Stomach (tissue), 8 donors: ENCODE measurements at regions not wholly inside any gene's neighbourhood (a gene's known extent, or its start where the extent isn't known, plus 50 kb on each side); places are given as distances from the start of the nearest gene placed in this dataset.

Experiments used
- DNase-seq, 2 donors: peaks; one replicate each; pipeline versions ENCODE4 v3.0.0 to v3.0.0-alpha.2; 2013 to 2019
- H3K27ac ChIP-seq, 5 donors: fragments of 200-600 bp in 4 of 5; sonication (generic) in 4 of 5; one replicate each; pipeline ENCODE4 v1.5.1; 2013 to 2019; ENCODE audit warnings: mild to moderate bottlenecking in 1 of 5, moderate library complexity in 1 of 5
- H3K27me3 ChIP-seq, 3 donors: fragments of 200-600 bp; sonication (generic); one replicate each; pipeline ENCODE4 v1.5.1; 2017 to 2019; ENCODE audit warnings: mixed run types in 1 of 3
- H3K36me3 ChIP-seq, 4 donors: fragments of 200-600 bp; sonication (generic); 1 replicate in 3 of 4; 2 replicates in 1 of 4; pipeline ENCODE4 v1.5.1; 2016 to 2019
- H3K4me1 ChIP-seq, 4 donors: fragments of 200-600 bp; sonication (generic); one replicate each; pipeline ENCODE4 v1.5.1; 2016 to 2019
- H3K4me3 ChIP-seq, 4 donors: fragments of 200-600 bp; sonication (generic) in 3 of 4; one replicate each; pipeline ENCODE4 v1.5.1; 2016 to 2019; ENCODE audit warnings: mild to moderate bottlenecking in 1 of 4
- H3K9me3 ChIP-seq, 4 donors: fragments of 200-600 bp; sonication (generic); one replicate each; pipeline ENCODE4 v1.5.1; 2016 to 2019
- EP300 ChIP-seq: sonication (generic); formaldehyde crosslinking; IDR thresholded peaks from one replicate; pipeline ENCODE4 v1.6.1; 2017; ENCODE audit warnings: antibody characterized with exemption
- POLR2A ChIP-seq, 4 donors: fragments of 450-650 bp; IDR thresholded peaks; one replicate each; pipeline ENCODE4 v1.6.1; 2016; ENCODE audit warnings: antibody characterized with exemption in 4 of 4, control low read depth in 2 of 4, mild to moderate bottlenecking in 1 of 4, moderate library complexity in 1 of 4
- POLR2AphosphoS5 ChIP-seq, 3 donors: sonication (generic); formaldehyde crosslinking; IDR thresholded peaks; one replicate each; pipeline ENCODE4 v1.6.1; 2016; ENCODE audit warnings: antibody characterized with exemption in 3 of 3
- WGBS, 5 donors: extraction: QIAGEN DNeasy Blood & Tissue Kit in 3 of 5; methylation state at CpG; one replicate each; pipeline versions ENCODE4 v1.1.5 to v1.1.7; 2013 to 2018; 5-methylcytosine and 5-hydroxymethylcytosine counted together
- intact Hi-C: fragments of 100-400 bp; cut with DNase I; formaldehyde crosslinking; loops from one replicate; pipeline ENCODE4 v1.15.1; 2023; ENCODE audit warnings: low total_unique reads
- TF ChIP-seq, protein P1 (sequence below), 7 experiments: fragments of 450-650 bp in 4 of 7; fragments of 200-600 bp in 3 of 7; sonication (generic) in 3 of 7; IDR thresholded peaks; one replicate each; pipeline ENCODE4 v1.5.1; 2016 to 2019; ENCODE audit warnings: antibody characterized with exemption in 7 of 7, control low read depth in 2 of 7, mild to moderate bottlenecking in 1 of 7
- donor health status: healthy with polysubstance abuse.
- donor health status: Bipolar disorder and iron deficiency.
- donor health status: healthy.

GRCh38 chr1:59007820-59008598, 224.2 kb upstream of the JUN start:
- Histone ChIP-seq H3K4me3 (no peak overlapping the region), H3K27me3 (no peaks in the 10 kb centered on the region), H3K36me3 (no peaks in the 10 kb centered on the region), H3K9me3 (no peaks in the 10 kb centered on the region), H3K27ac (no peak overlapping the region), H3K4me1 (peaks cover 4 to 19% (median 8%) of the 10 kb centered on the region in 4 donors)
- WGBS, 5 donors = 63 to 78% (median 74%) methylated on average over 8 of the region's 8 CpGs
- intact Hi-C loops = no loop called here
- TF ChIP-seq EP300 (no peak), POLR2AphosphoS5 (IDR thresholded peaks at IDR 0.05) (no peak), POLR2A (IDR thresholded peaks at IDR 0.05) (no peak)
- TF ChIP-seq, protein P1, sequence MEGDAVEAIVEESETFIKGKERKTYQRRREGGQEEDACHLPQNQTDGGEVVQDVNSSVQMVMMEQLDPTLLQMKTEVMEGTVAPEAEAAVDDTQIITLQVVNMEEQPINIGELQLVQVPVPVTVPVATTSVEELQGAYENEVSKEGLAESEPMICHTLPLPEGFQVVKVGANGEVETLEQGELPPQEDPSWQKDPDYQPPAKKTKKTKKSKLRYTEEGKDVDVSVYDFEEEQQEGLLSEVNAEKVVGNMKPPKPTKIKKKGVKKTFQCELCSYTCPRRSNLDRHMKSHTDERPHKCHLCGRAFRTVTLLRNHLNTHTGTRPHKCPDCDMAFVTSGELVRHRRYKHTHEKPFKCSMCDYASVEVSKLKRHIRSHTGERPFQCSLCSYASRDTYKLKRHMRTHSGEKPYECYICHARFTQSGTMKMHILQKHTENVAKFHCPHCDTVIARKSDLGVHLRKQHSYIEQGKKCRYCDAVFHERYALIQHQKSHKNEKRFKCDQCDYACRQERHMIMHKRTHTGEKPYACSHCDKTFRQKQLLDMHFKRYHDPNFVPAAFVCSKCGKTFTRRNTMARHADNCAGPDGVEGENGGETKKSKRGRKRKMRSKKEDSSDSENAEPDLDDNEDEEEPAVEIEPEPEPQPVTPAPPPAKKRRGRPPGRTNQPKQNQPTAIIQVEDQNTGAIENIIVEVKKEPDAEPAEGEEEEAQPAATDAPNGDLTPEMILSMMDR (IDR thresholded peaks at IDR 0.05) = no peak
- DNase-seq = peak in 1 of 2 donors; percentile 59

GRCh38 chr1:59008599-59009347, 224.9 kb upstream of the JUN start:
- 88 to 92% (median 90%) methylated on average over 8 of the region's 8 CpGs for WGBS, 5 donors
- no peaks in the 10 kb centered on the region for H3K9me3 ChIP-seq
- TF ChIP-seq POLR2AphosphoS5 (IDR thresholded peaks at IDR 0.05) = no peak
- TF ChIP-seq, protein P1 (IDR thresholded peaks at IDR 0.05) = no peak
- intact Hi-C loops = no loop called here
- H3K36me3 ChIP-seq = no peaks in the 10 kb centered on the region
- H3K4me3 ChIP-seq = no peak overlapping the region
- DNase-seq = no peak
- H3K27ac ChIP-seq = no peak overlapping the region
- H3K4me1 ChIP-seq = peaks cover 10 to 27% (median 16%) of the 10 kb centered on the region in 4 donors
- H3K27me3 ChIP-seq = no peaks in the 10 kb centered on the region

GRCh38 chr1:59011663-59012062, 227.8 kb upstream of the JUN start:
- intact Hi-C loops = no loop called here
- 89 to 97% (median 92%) methylated on average over 3 of the region's 3 CpGs for WGBS, 5 donors
- no peak for TF ChIP-seq POLR2A (IDR thresholded peaks at IDR 0.05)
- Histone ChIP-seq H3K9me3 (no peaks in the 10 kb centered on the region), H3K4me3 (no peak overlapping the region), H3K27me3 (no peaks in the 10 kb centered on the region), H3K27ac (no peak overlapping the region), H3K36me3 (no peaks in the 10 kb centered on the region), H3K4me1 (peaks cover 14 to 41% (median 27%) of the 10 kb centered on the region in 4 donors)
- no peak for DNase-seq

- WGBS, 5 donors = 90 to 97% (median 95%) methylated on average over 3 of the region's 3 CpGs
- H3K4me3 ChIP-seq = no peak overlapping the region
- H3K27me3 ChIP-seq = no peaks in the 10 kb centered on the region
- no peak for DNase-seq
- H3K27ac ChIP-seq = peak overlapping the region in 3 of 5 donors; percentile 81 to 89 (median 88)
- peaks cover 14 to 40% (median 27%) of the 10 kb centered on the region in 4 donors for H3K4me1 ChIP-seq
- intact Hi-C loops = no loop called here
- TF ChIP-seq, protein P1 (IDR thresholded peaks at IDR 0.05) = no peak
- TF ChIP-seq EP300 = no peak
- no peak for TF ChIP-seq POLR2A (IDR thresholded peaks at IDR 0.05)
- TF ChIP-seq POLR2AphosphoS5 (IDR thresholded peaks at IDR 0.05) = no peak
- no peaks in the 10 kb centered on the region for H3K36me3 ChIP-seq
- H3K9me3 ChIP-seq = no peaks in the 10 kb centered on the region
Measured at GRCh38 chr1:59012378-59012777, 228.5 kb upstream of the JUN start.
